Medulla oblongata (tissue), 1 donor: ENCODE measurements at regions not wholly inside any gene's neighbourhood (a gene's known extent, or its start where the extent isn't known, plus 50 kb on each side); places are given as distances from the start of the nearest gene placed in this dataset.
"Not testable (repeated sequence)": the region's sequence is repeated elsewhere in the genome, so short reads cannot be mapped to it uniquely, and the experiment has no call there.

ENCODE experiments used
- DNase-seq: peaks from one replicate; pipeline ENCODE4 v3.0.0-alpha.2; 2015; ENCODE audit errors: extremely low spot score

- DNase-seq: no peak
Measured at GRCh38 chr11:49499117-49499516, 290.7 kb upstream of the FOLH1 start.

- DNase-seq: no peak
Measured at GRCh38 chr11:49505231-49505630, 296.8 kb upstream of the FOLH1 start.

GRCh38 chr11:49526240-49526829 lies 317.9 kb upstream of the FOLH1 start:
- peak; percentile 21 for DNase-seq

- DNase-seq: no peak
Measured at GRCh38 chr11:49533204-49533603, 324.8 kb upstream of the FOLH1 start.

- DNase-seq: not testable (repeated sequence)
Measured at GRCh38 chr11:49538927-49539326, 330.5 kb upstream of the FOLH1 start.

- DNase-seq: not testable (repeated sequence)
Measured at GRCh38 chr11:49558261-49558847, 350.0 kb upstream of the FOLH1 start.

- DNase-seq: not testable (repeated sequence)
Measured at GRCh38 chr11:49560593-49560992, 352.2 kb upstream of the FOLH1 start.

GRCh38 chr11:49561240-49561880 lies 353.0 kb upstream of the FOLH1 start:
- not testable (repeated sequence) for DNase-seq

GRCh38 chr11:49562262-49562661 lies 353.9 kb upstream of the FOLH1 start:
- not testable (repeated sequence) for DNase-seq

- DNase-seq: not testable (repeated sequence)
Measured at GRCh38 chr11:49579492-49579891, 371.1 kb upstream of the FOLH1 start.

GRCh38 chr11:49585495-49585894 lies 366.7 kb upstream of the OR4C13 start:
- DNase-seq: not testable (repeated sequence)

GRCh38 chr11:49608892-49609291 lies 343.3 kb upstream of the OR4C13 start:
- DNase-seq: not testable (repeated sequence)

GRCh38 chr11:49623872-49624271 lies 328.3 kb upstream of the OR4C13 start:
- DNase-seq: not testable (repeated sequence)

GRCh38 chr11:49670705-49671104 lies 281.5 kb upstream of the OR4C13 start:
- not testable (repeated sequence) for DNase-seq

- not testable (repeated sequence) for DNase-seq
Measured at GRCh38 chr11:49702121-49702520, 250.1 kb upstream of the OR4C13 start.

- not testable (repeated sequence) for DNase-seq
Measured at GRCh38 chr11:49750447-49750846, 201.7 kb upstream of the OR4C13 start.

GRCh38 chr11:49750960-49751359 lies 201.2 kb upstream of the OR4C13 start:
- not testable (repeated sequence) for DNase-seq

- not testable (repeated sequence) for DNase-seq
Measured at GRCh38 chr11:49780791-49781190, 171.4 kb upstream of the OR4C13 start.

GRCh38 chr11:49782000-49782399 lies 170.2 kb upstream of the OR4C13 start:
- not testable (repeated sequence) for DNase-seq

GRCh38 chr11:49783841-49784240 lies 168.3 kb upstream of the OR4C13 start:
- not testable (repeated sequence) for DNase-seq

- DNase-seq: not testable (repeated sequence)
Measured at GRCh38 chr11:49789787-49790186, 162.4 kb upstream of the OR4C13 start.

GRCh38 chr11:49798206-49798837 lies 153.9 kb upstream of the OR4C13 start:
- not testable (repeated sequence) for DNase-seq
